ENCODE measurements at regions not wholly inside any gene's neighbourhood (a gene's known extent, or its start where the extent isn't known, plus 50 kb on each side); places are given as distances from the start of the nearest gene placed in this dataset.

DNA sequence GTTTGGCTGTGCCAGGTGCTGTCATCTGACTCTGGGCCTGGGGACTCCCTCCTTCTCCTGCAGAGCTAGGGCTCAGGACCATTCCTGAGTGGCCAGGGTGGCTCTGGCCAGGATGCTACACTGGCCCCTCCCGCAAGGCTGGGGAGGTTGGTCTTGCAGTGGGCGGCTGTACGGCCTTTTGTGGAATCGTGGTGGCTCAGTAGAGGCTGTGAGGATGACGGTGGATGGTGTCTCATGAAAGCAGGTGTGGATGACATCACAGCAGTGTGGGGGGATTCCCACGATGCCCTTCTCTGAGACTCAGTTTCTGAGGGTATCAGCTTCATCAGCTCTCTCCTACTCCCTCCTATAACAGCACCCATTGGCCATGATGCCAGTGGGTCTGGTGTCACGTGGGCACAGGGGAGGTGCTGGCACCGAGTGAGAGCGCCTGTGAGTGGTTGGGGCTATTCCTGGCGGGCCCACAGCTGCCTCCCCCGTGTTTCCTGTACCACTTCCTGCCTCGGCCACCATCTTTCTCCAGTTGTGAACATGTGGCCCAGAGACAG is 144.2 kb upstream of the HDAC4 start:
- Histone ChIP-seq H3K4me3 (ENCODE audit: low read depth, low read length) (no peak overlapping the region), H3K27me3 (peaks cover 16% of the 10 kb centered on the region), H3K36me3 (no peaks in the 10 kb centered on the region), H3K9me3 (no peaks in the 10 kb centered on the region; the same call in 1 of the 2 replicates), H3K4me1 (no peaks in the 10 kb centered on the region)
- TF ChIP-seq, protein P1, sequence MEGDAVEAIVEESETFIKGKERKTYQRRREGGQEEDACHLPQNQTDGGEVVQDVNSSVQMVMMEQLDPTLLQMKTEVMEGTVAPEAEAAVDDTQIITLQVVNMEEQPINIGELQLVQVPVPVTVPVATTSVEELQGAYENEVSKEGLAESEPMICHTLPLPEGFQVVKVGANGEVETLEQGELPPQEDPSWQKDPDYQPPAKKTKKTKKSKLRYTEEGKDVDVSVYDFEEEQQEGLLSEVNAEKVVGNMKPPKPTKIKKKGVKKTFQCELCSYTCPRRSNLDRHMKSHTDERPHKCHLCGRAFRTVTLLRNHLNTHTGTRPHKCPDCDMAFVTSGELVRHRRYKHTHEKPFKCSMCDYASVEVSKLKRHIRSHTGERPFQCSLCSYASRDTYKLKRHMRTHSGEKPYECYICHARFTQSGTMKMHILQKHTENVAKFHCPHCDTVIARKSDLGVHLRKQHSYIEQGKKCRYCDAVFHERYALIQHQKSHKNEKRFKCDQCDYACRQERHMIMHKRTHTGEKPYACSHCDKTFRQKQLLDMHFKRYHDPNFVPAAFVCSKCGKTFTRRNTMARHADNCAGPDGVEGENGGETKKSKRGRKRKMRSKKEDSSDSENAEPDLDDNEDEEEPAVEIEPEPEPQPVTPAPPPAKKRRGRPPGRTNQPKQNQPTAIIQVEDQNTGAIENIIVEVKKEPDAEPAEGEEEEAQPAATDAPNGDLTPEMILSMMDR (IDR thresholded peaks at IDR 0.05; ENCODE audit: low read depth, low read length) = no peak
- DNase-seq = no peak

DNA sequence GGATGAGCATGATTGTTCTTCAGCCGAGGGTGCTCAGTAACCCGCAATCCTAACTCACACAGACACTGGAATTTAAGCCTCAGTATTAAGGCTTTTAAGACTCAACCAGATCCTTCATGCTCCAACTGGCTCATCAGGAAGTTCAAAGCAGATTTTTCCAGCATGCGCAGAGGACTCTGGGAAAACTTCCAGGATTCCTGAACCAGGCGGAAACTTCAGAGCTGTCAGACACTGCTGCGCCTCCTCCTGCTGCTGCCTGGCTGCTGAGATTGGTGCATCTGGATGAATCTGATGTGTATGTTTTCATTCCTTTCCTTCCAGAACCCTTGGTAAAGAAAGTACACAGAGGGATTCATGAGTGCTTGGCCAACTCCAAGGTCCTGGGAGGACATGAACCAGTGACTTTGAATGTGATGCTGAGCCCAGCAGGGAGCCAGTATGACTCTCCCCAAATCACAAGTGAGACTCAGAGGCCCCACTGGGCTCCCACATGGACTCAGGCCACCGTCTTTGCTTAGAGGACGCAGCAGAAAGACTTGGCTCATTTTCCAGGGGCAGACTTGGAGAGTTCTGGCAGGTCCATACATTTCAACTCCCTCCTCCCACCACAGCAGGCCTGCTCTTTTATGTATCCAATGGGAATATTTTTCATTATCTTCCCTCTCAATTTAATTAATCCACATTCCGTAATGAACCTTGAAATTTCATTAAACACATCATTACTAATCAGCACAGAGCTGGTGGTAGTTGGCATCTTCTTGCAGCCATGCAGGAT is 143.5 kb upstream of the HDAC4 start:
- H3K36me3 ChIP-seq = no peaks in the 10 kb centered on the region
- no peak overlapping the region for H3K4me3 ChIP-seq (ENCODE audit: low read depth, low read length)
- peaks cover 14% of the 10 kb centered on the region for H3K27me3 ChIP-seq
- TF ChIP-seq, protein P1 (IDR thresholded peaks at IDR 0.05; ENCODE audit: low read depth, low read length) = no peak
- no peaks in the 10 kb centered on the region for H3K4me1 ChIP-seq
- no peaks in the 10 kb centered on the region; the same call in 1 of the 2 replicates for H3K9me3 ChIP-seq
- no peak for DNase-seq

DNA sequence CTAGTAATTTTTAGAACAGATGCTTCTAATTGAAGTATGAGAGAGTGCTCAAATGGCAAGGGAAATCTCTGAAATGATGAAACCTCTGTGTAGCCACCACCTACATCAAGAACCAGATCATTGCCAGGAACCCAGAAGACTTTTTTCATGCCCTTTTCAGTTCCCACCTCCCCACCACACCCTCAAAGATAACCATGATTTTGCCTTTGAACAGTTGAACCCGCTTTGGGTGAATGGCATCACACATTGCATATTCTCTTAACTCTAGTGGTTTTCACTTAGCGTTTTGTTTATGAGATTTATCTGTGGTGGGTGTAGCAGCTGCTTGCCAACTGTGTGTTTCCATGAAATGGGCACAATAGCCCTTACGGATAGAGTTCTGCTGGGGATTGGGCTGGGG is 142.9 kb upstream of the HDAC4 start:
- H3K4me1 ChIP-seq = no peaks in the 10 kb centered on the region
- H3K36me3 ChIP-seq = no peaks in the 10 kb centered on the region
- DNase-seq = no peak
- TF ChIP-seq, protein P1 (IDR thresholded peaks at IDR 0.05; ENCODE audit: low read depth, low read length) = no peak
- no peak overlapping the region for H3K4me3 ChIP-seq (ENCODE audit: low read depth, low read length)
- H3K9me3 ChIP-seq = no peaks in the 10 kb centered on the region; the same call in 1 of the 2 replicates
- peaks cover 8% of the 10 kb centered on the region for H3K27me3 ChIP-seq

DNA sequence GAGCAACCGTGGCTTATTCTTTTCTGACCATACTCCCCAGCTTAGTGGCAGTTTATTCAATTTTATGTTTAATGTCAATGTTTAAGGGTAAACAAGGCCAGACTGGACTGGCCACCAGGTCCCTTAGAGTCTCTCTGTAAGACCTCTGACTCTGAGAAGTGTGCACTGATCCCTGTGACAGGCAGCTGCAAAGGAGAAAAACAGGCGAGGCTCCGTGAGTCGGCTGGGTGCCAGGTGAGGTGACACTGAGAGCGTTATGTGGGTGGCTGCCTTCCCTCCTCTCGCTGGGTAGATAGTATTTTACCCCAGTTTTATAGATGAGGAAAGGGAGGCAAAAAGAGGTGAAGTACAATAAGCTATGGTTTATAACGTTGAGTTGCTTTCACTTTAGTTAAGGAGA is 139.4 kb upstream of the HDAC4 start:
- no peak for DNase-seq
- no peaks in the 10 kb centered on the region for H3K4me1 ChIP-seq
- TF ChIP-seq, protein P1 (IDR thresholded peaks at IDR 0.05; ENCODE audit: low read depth, low read length) = no peak

DNA sequence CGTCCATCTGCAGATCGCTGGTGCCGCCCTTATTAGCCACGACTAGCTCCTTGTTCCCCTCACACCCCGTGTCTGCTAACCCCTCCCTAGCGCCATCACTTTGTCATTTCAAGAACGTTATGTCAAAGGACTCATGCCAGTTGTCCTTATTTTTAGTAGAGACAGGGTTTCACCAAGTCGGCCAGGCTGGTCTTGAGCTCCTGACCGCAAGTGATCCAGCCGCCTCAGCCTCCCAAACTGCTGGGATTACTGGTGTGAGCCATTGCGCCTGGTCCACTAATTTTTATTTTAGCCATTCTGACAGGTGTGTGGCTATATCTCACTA is 138.9 kb upstream of the HDAC4 start:
- Histone ChIP-seq H3K36me3 (no peaks in the 10 kb centered on the region), H3K9me3 (no peaks in the 10 kb centered on the region; the same call in 1 of the 2 replicates), H3K4me1 (no peaks in the 10 kb centered on the region), H3K27me3 (peaks cover 8% of the 10 kb centered on the region), H3K4me3 (ENCODE audit: low read depth, low read length) (no peak overlapping the region)
- no peak for DNase-seq
- TF ChIP-seq, protein P1 (IDR thresholded peaks at IDR 0.05; ENCODE audit: low read depth, low read length) = no peak

More for the DNA sequence above, 139.4 kb upstream of the HDAC4 start:
- no peak overlapping the region for H3K4me3 ChIP-seq (ENCODE audit: low read depth, low read length)
- H3K36me3 ChIP-seq = no peaks in the 10 kb centered on the region
- peaks cover 8% of the 10 kb centered on the region for H3K27me3 ChIP-seq
- H3K9me3 ChIP-seq = no peaks in the 10 kb centered on the region; the same call in 1 of the 2 replicates
